ENCODE measurements at regions not wholly inside any gene's neighbourhood (a gene's known extent, or its start where the extent isn't known, plus 50 kb on each side); places are given as distances from the start of the nearest gene placed in this dataset.

GRCh38 chr17:71422968-71423367, 697.9 kb upstream of the SOX9 start:
- DNase-seq = no peak
- no peaks in the 10 kb centered on the region for H3K36me3 ChIP-seq
- 59 to 69% (median 64%) methylated on average over 1 of the region's 1 CpG for WGBS, 3 donors
- no peak overlapping the region for H3K27ac ChIP-seq
- no peaks in the 10 kb centered on the region for H3K9me3 ChIP-seq
- no peaks in the 10 kb centered on the region for H3K27me3 ChIP-seq
- no peak for TF ChIP-seq POLR2A (IDR thresholded peaks at IDR 0.05)
- no peak for TF ChIP-seq CTCF (IDR thresholded peaks at IDR 0.05)
- no peak for TF ChIP-seq EP300 (IDR thresholded peaks at IDR 0.05)
- no peaks in the 10 kb centered on the region for H3K4me1 ChIP-seq (ENCODE audit: insufficient read depth)
- H3K4me3 ChIP-seq = no peak overlapping the region
- intact Hi-C loops (cut with DNase I) = no loop called here

GRCh38 chr17:71423871-71424546, 696.8 kb upstream of the SOX9 start:
- intact Hi-C loops (cut with DNase I) = no loop called here
- WGBS, 3 donors = 80 to 85% (median 80%) methylated on average over 5 of the region's 5 CpGs

GRCh38 chr17:71427801-71428200, 693.0 kb upstream of the SOX9 start:
- intact Hi-C loops (cut with DNase I) = no loop called here
- 55 to 79% (median 57%) methylated on average over 3 of the region's 3 CpGs for WGBS, 3 donors
- Histone ChIP-seq H3K9me3 (no peaks in the 10 kb centered on the region), H3K36me3 (no peaks in the 10 kb centered on the region), H3K4me1 (ENCODE audit: insufficient read depth) (no peaks in the 10 kb centered on the region), H3K4me3 (no peak overlapping the region), H3K27ac (no peak overlapping the region), H3K27me3 (no peaks in the 10 kb centered on the region)
- TF ChIP-seq EP300 (IDR thresholded peaks at IDR 0.05) = no peak
- no peak for TF ChIP-seq CTCF (IDR thresholded peaks at IDR 0.05)
- no peak for TF ChIP-seq POLR2A (IDR thresholded peaks at IDR 0.05)
- DNase-seq = no peak

More at GRCh38 chr17:71423871-71424546, 696.8 kb upstream of the SOX9 start:
- TF ChIP-seq CTCF (IDR thresholded peaks at IDR 0.05) = no peak
- no peak for TF ChIP-seq EP300 (IDR thresholded peaks at IDR 0.05)
- no peak for TF ChIP-seq POLR2A (IDR thresholded peaks at IDR 0.05)
- no peak overlapping the region for H3K4me3 ChIP-seq
- H3K27me3 ChIP-seq = no peaks in the 10 kb centered on the region
- H3K4me1 ChIP-seq (ENCODE audit: insufficient read depth) = no peaks in the 10 kb centered on the region
- no peaks in the 10 kb centered on the region for H3K36me3 ChIP-seq
- no peak for DNase-seq
- H3K27ac ChIP-seq = no peak overlapping the region
- H3K9me3 ChIP-seq = no peaks in the 10 kb centered on the region

GRCh38 chr17:71428897-71429296, 691.9 kb upstream of the SOX9 start:
- Histone ChIP-seq H3K4me1 (ENCODE audit: insufficient read depth) (no peaks in the 10 kb centered on the region), H3K9me3 (no peaks in the 10 kb centered on the region), H3K27me3 (no peaks in the 10 kb centered on the region), H3K27ac (no peak overlapping the region), H3K36me3 (no peaks in the 10 kb centered on the region), H3K4me3 (no peak overlapping the region)
- no peak for DNase-seq
- intact Hi-C loops (cut with DNase I) = no loop called here
- no peak for TF ChIP-seq EP300 (IDR thresholded peaks at IDR 0.05)
- no peak for TF ChIP-seq POLR2A (IDR thresholded peaks at IDR 0.05)
- TF ChIP-seq CTCF (IDR thresholded peaks at IDR 0.05) = no peak

Data from ovary (tissue), 7 donors.